Right lobe of liver (tissue), 4 donors: ENCODE measurements at regions not wholly inside any gene's neighbourhood (a gene's known extent, or its start where the extent isn't known, plus 50 kb on each side); places are given as distances from the start of the nearest gene placed in this dataset.
"Not testable (repeated sequence)": the region's sequence is repeated elsewhere in the genome, so short reads cannot be mapped to it uniquely, and the experiment has no call there.

Source experiments
- CTCF ChIP-seq, 4 donors: fragments of 200-600 bp in 3 of 4; fragments of 450-650 bp in 1 of 4; IDR thresholded peaks; one replicate each; pipeline versions ENCODE4 v1.5.1 to v1.8.0; 2016 to 2022; ENCODE audit warnings: antibody characterized with exemption in 4 of 4, mild to moderate bottlenecking in 2 of 4
- POLR2A ChIP-seq: fragments of 450-650 bp; IDR thresholded peaks from one replicate; pipeline ENCODE4 v1.6.1; 2017; ENCODE audit warnings: antibody characterized with exemption, mild to moderate bottlenecking
- donor health status: DM: no; HTN: no; CAD: no.
- donor health status: DM: no; HTN: no; CAD: no.
- donor health status: DM: no; HTN: yes; CAD: no.

- TF ChIP-seq CTCF (IDR thresholded peaks at IDR 0.05), result peak; percentile 14 to 46 (median 35)
- TF ChIP-seq POLR2A, result not testable (repeated sequence)
Observed at GRCh38 chr16:18131587-18131986, 204.9 kb downstream of the NPIPA8 start.
